ENCODE measurements at regions not wholly inside any gene's neighbourhood (a gene's known extent, or its start where the extent isn't known, plus 50 kb on each side); places are given as distances from the start of the nearest gene placed in this dataset.

- TF ChIP-seq CTCF (IDR thresholded peaks at IDR 0.05) (no peak), POLR2A (IDR thresholded peaks at IDR 0.05) (no peak)
These were observed 247.2 kb upstream of the CADM1 start for GRCh38 chr11:115751243-115752015.
